ENCODE measurements at regions not wholly inside any gene's neighbourhood (a gene's known extent, or its start where the extent isn't known, plus 50 kb on each side); places are given as distances from the start of the nearest gene placed in this dataset.

GRCh38 chr1:17909634-17910033 is 154.5 kb downstream of the ACTL8 start:
- no peak for TF ChIP-seq CTCF (IDR thresholded peaks at IDR 0.05)
- TF ChIP-seq POLR2A (IDR thresholded peaks at IDR 0.05): no peak

Measured in breast epithelium (tissue), 3 donors.